ENCODE measurements at regions not wholly inside any gene's neighbourhood (a gene's known extent, or its start where the extent isn't known, plus 50 kb on each side); places are given as distances from the start of the nearest gene placed in this dataset.
"Not testable (repeated sequence)": the region's sequence is repeated elsewhere in the genome, so short reads cannot be mapped to it uniquely, and the experiment has no call there.

DNA sequence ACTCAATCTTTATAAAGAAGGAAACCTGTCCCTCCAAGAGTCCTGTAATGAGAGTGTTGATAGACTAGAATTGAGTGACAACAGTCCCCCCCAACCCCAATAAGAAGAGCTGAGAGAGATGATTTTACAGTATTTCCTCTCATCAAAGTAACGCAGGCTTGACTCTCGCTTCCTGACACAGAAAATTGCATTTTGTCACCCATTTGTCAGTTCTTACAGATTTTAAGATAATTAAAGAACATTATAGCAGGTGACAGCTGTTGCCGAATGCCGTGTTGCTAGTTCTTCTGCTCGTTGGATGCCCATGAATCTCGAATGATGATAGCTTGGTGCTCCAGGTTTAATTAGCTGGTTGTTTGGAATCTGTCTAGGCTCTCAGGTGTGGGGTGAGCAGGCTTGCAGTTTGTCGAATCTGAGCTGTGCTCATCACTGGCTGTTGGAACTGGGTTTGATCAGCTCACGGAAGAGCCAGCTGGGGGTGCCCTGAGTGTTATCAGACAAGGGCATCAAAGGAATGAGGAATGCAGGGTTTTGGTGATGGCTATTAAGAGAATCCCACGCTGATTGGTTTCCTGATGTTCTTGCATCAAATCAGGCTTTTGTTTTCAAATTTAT lies 84.8 kb upstream of the CPHXL start:
- no peaks in the 10 kb centered on the region for H3K4me1 Mint-ChIP-seq
- H3K9me3 Mint-ChIP-seq = no peaks in the 10 kb centered on the region
- no peak overlapping the region for H3K27ac Mint-ChIP-seq
- H3K4me3 Mint-ChIP-seq = no peak overlapping the region
- no peaks in the 10 kb centered on the region for H3K36me3 Mint-ChIP-seq
- POLR2A ChIA-PET = no interaction called here
- DNase-seq (no peak), ATAC-seq (ENCODE audit: low read depth) (no peak)
- peaks cover 5% of the 10 kb centered on the region for H3K27me3 Mint-ChIP-seq

DNA sequence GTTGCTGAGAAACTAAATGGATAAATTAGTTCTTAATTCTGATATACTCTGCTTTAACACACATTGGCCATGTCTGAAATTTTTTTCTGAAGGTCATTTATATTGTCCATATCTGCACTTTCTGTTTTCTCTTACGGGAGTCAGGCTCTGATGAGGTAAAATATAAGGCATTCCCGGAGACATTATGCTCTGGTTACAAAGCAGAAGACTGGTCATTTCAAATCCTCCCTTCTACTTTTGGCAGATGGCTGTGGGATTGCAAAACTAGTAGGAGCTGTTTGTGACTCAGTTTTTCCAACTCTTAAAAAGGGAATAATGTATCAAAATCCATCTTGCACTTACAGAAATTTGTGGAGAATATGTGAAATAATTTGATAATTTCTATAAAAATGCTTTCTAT lies 92.2 kb upstream of the CPHXL start:
- no peaks in the 10 kb centered on the region for H3K36me3 Mint-ChIP-seq
- H3K9me3 Mint-ChIP-seq = no peaks in the 10 kb centered on the region
- DNase-seq = no peak
- H3K4me3 Mint-ChIP-seq = no peak overlapping the region
- no peaks in the 10 kb centered on the region for H3K4me1 Mint-ChIP-seq
- peaks cover 2% of the 10 kb centered on the region for H3K27me3 Mint-ChIP-seq
- H3K27ac Mint-ChIP-seq = no peak overlapping the region
- POLR2A ChIA-PET = no interaction called here
- ATAC-seq (ENCODE audit: low read depth) = no peak

DNA sequence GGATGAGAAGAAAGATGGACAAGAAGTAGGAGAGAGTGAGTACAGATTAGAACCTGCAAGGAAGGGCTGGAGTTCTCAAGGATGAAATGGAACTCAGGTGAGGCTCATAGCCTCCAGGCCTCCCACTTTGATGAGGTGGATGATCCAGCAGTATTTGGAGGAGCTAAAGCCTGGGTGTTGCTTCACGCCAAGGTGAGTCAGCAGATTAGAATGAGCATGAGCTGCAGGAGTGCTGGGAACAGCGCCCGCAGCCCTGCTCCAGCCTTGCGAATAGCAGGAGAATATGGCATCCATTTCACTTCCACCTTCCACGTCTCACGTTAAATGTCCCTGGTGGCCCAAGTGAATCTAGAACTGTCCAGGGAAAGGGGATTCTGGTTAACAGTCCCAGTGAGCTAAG lies 94.4 kb upstream of the CPHXL start:
- H3K9me3 Mint-ChIP-seq = no peaks in the 10 kb centered on the region
- H3K27me3 Mint-ChIP-seq = peaks cover 2% of the 10 kb centered on the region
- H3K27ac Mint-ChIP-seq = no peak overlapping the region
- no peak overlapping the region for H3K4me3 Mint-ChIP-seq
- POLR2A ChIA-PET = no interaction called here
- no peak for ATAC-seq (ENCODE audit: low read depth)
- no peaks in the 10 kb centered on the region for H3K4me1 Mint-ChIP-seq
- no peaks in the 10 kb centered on the region for H3K36me3 Mint-ChIP-seq
- no peak for DNase-seq

DNA sequence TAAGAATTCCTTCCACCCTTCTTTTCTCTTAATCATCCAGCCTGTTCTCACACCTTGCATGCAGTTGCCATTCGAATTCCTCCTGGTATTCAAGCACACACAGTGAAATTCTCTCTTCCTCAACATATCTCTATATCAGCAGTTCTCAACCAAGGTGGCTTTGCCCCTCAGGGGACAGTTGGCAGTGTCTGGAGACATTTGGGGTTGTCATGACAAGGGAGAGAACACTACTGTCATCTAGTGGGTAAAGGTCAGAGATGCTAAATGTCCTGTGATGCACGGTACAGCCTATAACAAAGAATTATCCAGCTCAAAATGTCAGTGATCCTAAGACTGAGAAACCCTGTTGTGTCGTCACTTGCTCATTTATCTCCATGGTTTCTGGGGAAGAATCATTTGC lies 94.8 kb upstream of the CPHXL start:
- H3K27ac Mint-ChIP-seq = no peak overlapping the region
- no peaks in the 10 kb centered on the region for H3K4me1 Mint-ChIP-seq
- DNase-seq (no peak), ATAC-seq (ENCODE audit: low read depth) (no peak)
- POLR2A ChIA-PET = no interaction called here
- H3K4me3 Mint-ChIP-seq = no peak overlapping the region
- peaks cover 2% of the 10 kb centered on the region for H3K9me3 Mint-ChIP-seq
- H3K36me3 Mint-ChIP-seq = no peaks in the 10 kb centered on the region
- H3K27me3 Mint-ChIP-seq = peaks cover 2% of the 10 kb centered on the region

DNA sequence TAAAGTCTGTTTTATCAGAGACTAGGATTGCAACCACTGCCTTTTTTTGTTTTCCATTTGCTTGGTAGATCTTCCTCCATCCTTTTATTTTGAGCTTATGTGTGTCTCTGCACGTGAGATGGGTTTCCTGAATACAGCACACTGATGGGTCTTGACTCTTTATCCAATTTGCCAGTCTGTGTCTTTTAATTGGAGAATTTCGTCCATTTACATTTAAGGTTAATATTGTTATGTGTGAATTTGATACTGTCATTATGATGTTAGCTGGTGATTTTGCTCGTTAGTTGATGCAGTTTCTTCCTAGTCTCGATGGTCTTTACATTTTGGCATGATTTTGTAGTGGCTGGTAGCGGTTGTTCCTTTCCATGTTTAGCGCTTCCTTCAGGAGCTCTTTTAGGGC lies 99.5 kb upstream of the CPHXL start:
- POLR2A ChIA-PET = not testable (repeated sequence)

DNA sequence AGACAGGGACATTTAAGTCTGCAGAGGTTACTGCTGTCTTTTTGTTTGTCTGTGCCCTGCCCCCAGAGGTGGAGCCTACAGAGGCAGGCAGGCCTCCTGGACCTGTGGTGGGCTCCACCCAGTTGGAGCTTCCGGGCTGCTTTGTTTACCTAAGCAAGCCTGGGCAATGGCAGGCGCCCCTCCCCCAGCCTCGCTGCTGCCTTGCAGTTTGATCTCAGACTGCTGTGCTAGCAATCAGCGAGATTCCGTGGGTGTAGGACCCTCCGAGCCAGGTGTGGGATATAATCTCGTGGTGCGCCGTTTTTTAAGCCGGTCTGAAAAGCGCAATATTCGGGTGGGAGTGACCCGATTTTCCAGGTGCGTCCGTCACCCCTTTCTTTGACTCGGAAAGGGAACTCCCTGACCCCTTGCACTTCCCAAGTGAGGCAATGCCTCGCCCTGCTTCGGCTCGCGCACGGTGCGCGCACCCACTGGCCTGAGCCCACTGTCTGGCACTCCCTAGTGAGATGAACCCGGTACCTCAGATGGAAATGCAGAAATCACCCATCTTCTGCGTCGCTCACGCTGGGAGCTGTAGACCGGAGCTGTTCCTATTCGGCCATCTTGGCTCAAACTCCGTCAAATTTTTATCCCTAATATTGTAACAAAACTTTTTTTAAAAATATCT lies 101.2 kb upstream of the CPHXL start:
- POLR2A ChIA-PET = not testable (repeated sequence)

More for the DNA sequence above, 99.5 kb upstream of the CPHXL start:
- H3K27ac Mint-ChIP-seq; H3K27me3 Mint-ChIP-seq; H3K9me3 Mint-ChIP-seq; H3K36me3 Mint-ChIP-seq; H3K4me1 Mint-ChIP-seq; H3K4me3 Mint-ChIP-seq; ATAC-seq (ENCODE audit: low read depth); DNase-seq: not testable (repeated sequence)

DNA sequence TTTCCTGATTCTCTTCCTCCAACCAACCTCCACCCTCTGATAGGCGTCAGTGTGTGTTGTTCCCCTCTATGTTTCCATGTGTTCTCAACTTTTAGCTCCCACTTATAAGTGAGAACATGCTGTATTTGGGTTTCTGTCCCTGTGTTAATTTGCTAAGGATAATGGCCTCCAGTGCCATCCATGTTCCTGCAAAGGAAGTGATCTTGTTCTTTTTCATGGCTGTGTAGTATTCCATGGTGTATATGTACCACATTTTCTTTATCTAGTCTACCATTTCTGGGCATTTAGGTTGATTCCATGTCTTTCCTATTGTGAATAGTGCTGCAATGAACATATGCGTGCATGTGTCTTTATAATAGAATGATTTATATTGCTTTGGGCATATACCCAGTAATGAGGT lies 107.1 kb upstream of the CPHXL start:
- ATAC-seq (ENCODE audit: low read depth); H3K27ac Mint-ChIP-seq; H3K4me1 Mint-ChIP-seq; DNase-seq; H3K4me3 Mint-ChIP-seq; H3K27me3 Mint-ChIP-seq; POLR2A ChIA-PET; H3K36me3 Mint-ChIP-seq: not testable (repeated sequence)
- peaks cover 15% of the 10 kb centered on the region for H3K9me3 Mint-ChIP-seq

More for the DNA sequence above, 101.2 kb upstream of the CPHXL start:
- H3K36me3 Mint-ChIP-seq; H3K27me3 Mint-ChIP-seq; H3K4me1 Mint-ChIP-seq; ATAC-seq (ENCODE audit: low read depth); H3K4me3 Mint-ChIP-seq; H3K27ac Mint-ChIP-seq; DNase-seq: not testable (repeated sequence)
- peaks cover 10% of the 10 kb centered on the region for H3K9me3 Mint-ChIP-seq

DNA sequence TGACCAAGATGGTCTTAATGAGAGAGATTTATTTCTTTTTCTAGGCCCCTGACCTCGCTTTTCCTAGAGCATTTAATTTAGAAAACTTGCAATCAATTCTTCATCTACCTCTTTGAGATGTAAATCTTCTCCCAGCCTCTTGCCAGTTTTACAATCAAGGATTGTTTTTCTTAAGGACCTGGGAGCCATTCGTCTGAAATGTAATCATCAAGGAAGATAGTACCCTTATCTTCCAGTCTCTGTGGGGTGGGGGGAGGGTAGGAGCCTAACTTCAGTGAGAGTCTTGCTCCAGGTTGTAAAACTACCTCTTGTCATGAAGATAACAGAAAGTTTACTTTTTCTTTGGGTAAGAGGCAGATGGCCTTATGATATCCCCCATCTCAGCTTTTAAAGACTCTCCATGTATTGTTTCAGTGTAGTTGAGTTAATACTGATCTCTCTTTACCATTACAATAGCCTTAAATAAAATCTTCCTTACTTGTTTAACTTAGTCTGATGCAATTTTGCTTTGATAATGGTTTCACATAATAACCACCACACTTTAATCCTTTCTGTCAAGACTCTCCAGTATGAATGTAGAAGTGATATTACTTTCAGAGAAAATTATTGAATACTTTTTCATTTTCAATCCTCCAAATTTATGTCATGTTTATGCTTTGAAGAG lies 110.2 kb upstream of the CPHXL start:
- ATAC-seq (ENCODE audit: low read depth) (no peak), DNase-seq (no peak)
- Mint-ChIP-seq H3K27ac (no peak overlapping the region), H3K27me3 (peaks cover 1% of the 10 kb centered on the region), H3K4me1 (no peaks in the 10 kb centered on the region), H3K4me3 (no peak overlapping the region), H3K9me3 (peaks cover 8% of the 10 kb centered on the region), H3K36me3 (no peaks in the 10 kb centered on the region)
- POLR2A ChIA-PET = no interaction called here

DNA sequence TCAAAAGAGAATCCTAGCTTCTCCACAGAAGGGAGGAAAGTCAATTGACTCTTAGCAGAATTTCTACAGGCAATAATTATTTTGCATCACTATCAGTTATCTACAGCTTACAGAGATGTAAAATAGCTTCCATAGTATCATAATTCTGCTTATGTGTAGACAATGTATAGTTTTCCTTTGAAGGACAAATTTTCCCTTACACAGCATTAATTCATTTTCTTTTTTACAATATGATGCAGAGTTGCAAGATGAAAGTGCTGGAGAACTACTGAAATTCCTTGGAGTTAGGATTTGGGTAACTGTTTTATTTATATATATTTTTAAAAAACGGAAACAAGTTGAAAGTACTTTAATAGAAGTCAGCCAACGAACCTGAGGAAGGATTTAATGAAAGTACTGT lies 111.0 kb upstream of the CPHXL start:
- H3K9me3 Mint-ChIP-seq = peaks cover 8% of the 10 kb centered on the region
- H3K4me1 Mint-ChIP-seq = no peaks in the 10 kb centered on the region
- POLR2A ChIA-PET = no interaction called here
- H3K4me3 Mint-ChIP-seq = no peak overlapping the region
- no peak overlapping the region for H3K27ac Mint-ChIP-seq
- DNase-seq (no peak), ATAC-seq (ENCODE audit: low read depth) (no peak)
- H3K27me3 Mint-ChIP-seq = peaks cover 1% of the 10 kb centered on the region
- H3K36me3 Mint-ChIP-seq = no peaks in the 10 kb centered on the region

DNA sequence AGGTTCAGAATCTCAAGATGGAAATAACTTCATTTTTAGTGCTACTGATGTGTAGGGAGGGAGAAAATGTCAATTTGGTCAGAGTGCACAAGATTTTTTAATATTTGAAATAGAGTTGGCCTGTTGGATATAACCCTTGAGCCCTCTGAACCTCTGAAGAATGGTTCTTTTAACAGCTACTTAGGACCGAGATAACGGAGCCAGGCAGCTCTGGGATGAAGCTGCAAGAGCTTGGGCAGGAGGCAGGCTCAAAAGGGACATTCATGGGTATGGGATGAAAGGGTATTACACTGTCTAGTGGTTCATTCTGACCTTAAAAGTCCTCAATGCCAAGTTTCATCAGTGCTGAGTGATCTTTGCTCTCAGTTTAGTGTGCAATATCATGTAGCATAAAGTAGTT lies 111.4 kb upstream of the CPHXL start:
- peaks cover 1% of the 10 kb centered on the region for H3K27me3 Mint-ChIP-seq

DNA sequence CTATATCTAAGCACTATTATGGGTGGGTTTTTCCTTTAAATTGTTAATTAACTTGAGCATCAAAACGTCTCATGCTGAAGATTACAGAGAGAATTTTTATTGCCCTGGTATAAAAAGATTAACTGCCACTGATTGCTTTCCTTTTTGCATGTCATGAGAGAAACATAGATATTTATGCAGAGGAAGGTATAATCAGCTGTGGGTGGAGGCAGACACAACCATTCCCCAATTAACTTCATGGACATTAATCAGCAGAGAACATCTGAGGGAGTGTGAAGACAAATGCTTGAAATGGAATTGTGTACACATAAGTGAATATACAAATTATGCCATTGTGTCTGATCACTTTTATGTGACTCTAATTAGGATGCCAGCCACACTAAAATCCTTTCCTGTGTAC lies 115.2 kb upstream of the CPHXL start:
- no peaks in the 10 kb centered on the region for H3K9me3 Mint-ChIP-seq
- H3K27ac Mint-ChIP-seq = no peak overlapping the region
- ATAC-seq (ENCODE audit: low read depth) = no peak
- POLR2A ChIA-PET = no interaction called here
- no peaks in the 10 kb centered on the region for H3K4me1 Mint-ChIP-seq
- no peaks in the 10 kb centered on the region for H3K36me3 Mint-ChIP-seq
- DNase-seq = no peak
- no peak overlapping the region for H3K4me3 Mint-ChIP-seq
- H3K27me3 Mint-ChIP-seq = no peaks in the 10 kb centered on the region

More for the DNA sequence above, 111.4 kb upstream of the CPHXL start:
- Mint-ChIP-seq H3K4me1 (no peaks in the 10 kb centered on the region), H3K27ac (no peak overlapping the region), H3K9me3 (peaks cover 6% of the 10 kb centered on the region), H3K36me3 (no peaks in the 10 kb centered on the region), H3K4me3 (no peak overlapping the region)
- DNase-seq (no peak), ATAC-seq (ENCODE audit: low read depth) (no peak)
- POLR2A ChIA-PET = no interaction called here

DNA sequence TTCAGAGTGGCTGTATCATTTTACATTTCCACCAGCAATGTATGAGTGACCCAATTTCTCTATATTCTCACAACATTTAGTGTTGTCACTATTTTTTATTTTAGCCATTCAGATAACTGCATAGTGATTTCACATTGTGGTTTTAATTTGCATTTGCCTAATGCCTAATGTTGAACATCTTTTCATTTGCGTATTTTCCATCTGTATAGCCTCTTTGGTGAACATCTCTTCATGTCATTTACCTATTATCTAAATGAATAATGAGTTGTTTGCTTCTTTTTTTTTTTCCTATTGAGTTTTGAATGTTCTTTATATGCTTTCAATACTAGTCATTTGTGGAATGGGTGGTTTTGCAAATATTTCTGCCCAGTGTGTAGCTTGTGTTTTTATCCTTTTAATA lies 120.9 kb upstream of the CPHXL start:
- Mint-ChIP-seq H3K9me3 (no peaks in the 10 kb centered on the region), H3K36me3 (no peaks in the 10 kb centered on the region)
- ATAC-seq (ENCODE audit: low read depth) = no peak

DNA sequence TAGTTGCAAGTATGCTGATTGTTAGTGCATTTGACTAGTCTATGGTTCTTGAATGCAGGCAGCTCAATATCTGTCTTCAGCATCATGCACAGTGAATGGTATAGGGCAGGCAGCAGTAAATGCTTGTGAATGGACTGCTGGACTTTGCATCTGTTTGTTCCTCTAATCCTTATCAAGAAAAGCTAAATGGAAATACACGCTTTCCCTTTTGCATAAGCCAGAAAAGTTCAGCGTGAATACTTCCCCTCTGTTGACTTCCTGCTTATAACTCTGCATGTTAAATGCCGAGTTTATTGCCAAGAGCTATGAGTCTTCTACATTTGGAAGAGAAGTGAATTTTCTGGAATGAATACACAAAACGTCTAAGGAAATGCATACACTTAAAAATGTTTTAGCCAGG lies 127.9 kb upstream of the CPHXL start:
- Mint-ChIP-seq H3K36me3 (no peaks in the 10 kb centered on the region), H3K27me3 (no peaks in the 10 kb centered on the region), H3K4me3 (no peak overlapping the region), H3K4me1 (no peaks in the 10 kb centered on the region), H3K27ac (no peak overlapping the region), H3K9me3 (no peaks in the 10 kb centered on the region)
- DNase-seq = no peak
- no peak for ATAC-seq (ENCODE audit: low read depth)
- POLR2A ChIA-PET = no interaction called here

More for the DNA sequence above, 120.9 kb upstream of the CPHXL start:
- no peak for DNase-seq
- H3K27ac Mint-ChIP-seq = no peak overlapping the region
- H3K4me3 Mint-ChIP-seq = no peak overlapping the region
- POLR2A ChIA-PET = no interaction called here
- no peaks in the 10 kb centered on the region for H3K27me3 Mint-ChIP-seq
- H3K4me1 Mint-ChIP-seq = no peaks in the 10 kb centered on the region

DNA sequence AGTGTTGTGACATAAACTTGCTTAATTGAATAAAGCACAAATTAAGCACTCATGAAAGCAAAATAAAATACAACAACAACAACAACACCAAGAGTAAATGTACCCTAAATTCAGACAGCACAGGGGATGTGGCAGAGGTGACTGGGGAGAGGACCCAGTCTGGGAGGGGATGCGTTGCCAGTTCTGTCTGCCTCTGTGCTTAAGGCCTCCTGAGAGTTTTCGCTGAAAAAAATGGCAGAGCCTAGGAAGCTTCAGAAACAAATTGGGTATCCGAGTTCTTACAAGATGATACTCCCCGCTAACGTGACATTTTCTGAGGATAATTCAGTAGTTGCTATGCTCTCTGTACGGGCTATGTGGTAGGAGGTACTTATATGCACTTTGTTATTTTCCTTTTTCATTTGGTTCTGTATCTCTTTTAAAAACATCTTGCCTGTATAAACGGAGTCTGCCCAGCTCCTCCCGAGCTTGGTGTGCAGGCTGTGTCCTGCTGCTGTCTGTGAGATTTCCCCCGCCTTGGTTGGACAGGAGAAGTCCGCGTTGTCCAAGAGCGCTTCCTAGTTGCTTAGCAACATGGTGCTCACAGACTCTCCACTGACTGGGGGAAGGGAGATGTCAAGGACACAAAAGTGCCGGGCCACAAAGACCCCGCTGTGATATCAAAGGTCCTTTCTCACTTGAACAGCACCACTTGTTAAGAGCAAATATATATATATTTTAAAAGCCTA lies 134.2 kb upstream of the CPHXL start:
- Mint-ChIP-seq H3K9me3 (no peaks in the 10 kb centered on the region), H3K4me1 (no peaks in the 10 kb centered on the region), H3K36me3 (no peaks in the 10 kb centered on the region), H3K4me3 (no peak overlapping the region), H3K27me3 (no peaks in the 10 kb centered on the region), H3K27ac (no peak overlapping the region)
- no peak for DNase-seq
- ATAC-seq (ENCODE audit: low read depth) = no peak
- POLR2A ChIA-PET = no interaction called here
